Jurkat, Clone E6-1 (cell line): ENCODE measurements at regions not wholly inside any gene's neighbourhood (a gene's known extent, or its start where the extent isn't known, plus 50 kb on each side); places are given as distances from the start of the nearest gene placed in this dataset.
"Not testable (repeated sequence)": the region's sequence is repeated elsewhere in the genome, so short reads cannot be mapped to it uniquely, and the experiment has no call there.

Source experiments
- DNase-seq: peaks from one replicate; pipeline ENCODE4 v3.0.0-alpha.2; 2011; ENCODE audit warnings: low read depth, low spot score
- H3K4me3 ChIP-seq: 2 replicates; pipeline ENCODE4 v1.5.1; 2011; ENCODE audit warnings: mild to moderate bottlenecking, low read length, control low read depth, moderate library complexity

- H3K4me3 ChIP-seq, result not testable (repeated sequence)
- DNase-seq, result peak; percentile 75
Observed at GRCh38 chr21:10325546-10325945, 195.8 kb upstream of the TPTE start.

- not testable (repeated sequence) for DNase-seq, H3K4me3 ChIP-seq
Observed at GRCh38 chr21:10326146-10326545, 195.2 kb upstream of the TPTE start.

DNA sequence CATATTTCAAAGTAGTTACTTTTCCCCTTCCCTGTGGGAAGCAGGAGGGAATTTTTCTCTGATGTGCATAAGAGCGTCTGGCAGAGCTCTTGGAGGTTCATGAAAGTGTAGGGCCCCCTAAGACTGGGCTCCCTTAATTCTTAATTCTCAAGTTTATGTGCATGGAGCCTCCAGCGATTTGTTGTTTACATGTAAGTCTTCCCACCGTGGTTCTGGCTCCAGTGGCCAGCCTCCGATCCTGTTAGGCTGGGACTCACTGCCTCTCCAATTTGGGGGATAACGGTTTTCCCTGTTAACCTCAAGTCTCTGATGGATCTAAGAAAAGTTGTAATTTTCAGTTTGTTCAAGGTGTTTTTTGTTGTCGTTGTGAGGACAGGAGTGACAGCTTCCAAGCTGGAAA is 192.7 kb upstream of the TPTE start:
- H3K4me3 ChIP-seq, DNase-seq: not testable (repeated sequence)

GRCh38 chr21:10330641-10331119 is 190.7 kb upstream of the TPTE start:
- H3K4me3 ChIP-seq, DNase-seq: not testable (repeated sequence)

DNA sequence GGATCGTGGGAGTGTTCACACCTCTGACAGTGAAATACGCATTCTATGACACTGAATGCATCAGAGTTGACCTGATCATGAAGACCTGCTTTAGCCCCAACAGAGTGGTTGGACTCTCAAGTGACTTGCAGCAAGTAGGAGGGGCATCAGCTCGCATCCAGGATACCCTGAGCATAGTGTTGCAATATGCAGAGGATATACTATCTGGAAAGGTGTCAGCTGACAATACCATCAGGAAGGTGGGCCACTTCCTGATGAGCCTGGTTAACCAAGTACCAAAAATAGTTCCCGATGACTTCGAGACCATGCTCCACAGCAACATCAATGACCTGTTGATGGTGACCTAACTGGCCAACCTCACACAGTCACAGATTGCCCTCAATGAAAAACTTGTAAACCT is 190.2 kb upstream of the TPTE start:
- not testable (repeated sequence) for DNase-seq, H3K4me3 ChIP-seq

- H3K4me3 ChIP-seq, DNase-seq: not testable (repeated sequence)
Observed at GRCh38 chr21:10332935-10333334, 188.4 kb upstream of the TPTE start.

- DNase-seq, H3K4me3 ChIP-seq: not testable (repeated sequence)
Observed at GRCh38 chr21:10334391-10334790, 187.0 kb upstream of the TPTE start.

GRCh38 chr21:10342261-10342956 is 179.0 kb upstream of the TPTE start:
- H3K4me3 ChIP-seq, DNase-seq: not testable (repeated sequence)

DNA sequence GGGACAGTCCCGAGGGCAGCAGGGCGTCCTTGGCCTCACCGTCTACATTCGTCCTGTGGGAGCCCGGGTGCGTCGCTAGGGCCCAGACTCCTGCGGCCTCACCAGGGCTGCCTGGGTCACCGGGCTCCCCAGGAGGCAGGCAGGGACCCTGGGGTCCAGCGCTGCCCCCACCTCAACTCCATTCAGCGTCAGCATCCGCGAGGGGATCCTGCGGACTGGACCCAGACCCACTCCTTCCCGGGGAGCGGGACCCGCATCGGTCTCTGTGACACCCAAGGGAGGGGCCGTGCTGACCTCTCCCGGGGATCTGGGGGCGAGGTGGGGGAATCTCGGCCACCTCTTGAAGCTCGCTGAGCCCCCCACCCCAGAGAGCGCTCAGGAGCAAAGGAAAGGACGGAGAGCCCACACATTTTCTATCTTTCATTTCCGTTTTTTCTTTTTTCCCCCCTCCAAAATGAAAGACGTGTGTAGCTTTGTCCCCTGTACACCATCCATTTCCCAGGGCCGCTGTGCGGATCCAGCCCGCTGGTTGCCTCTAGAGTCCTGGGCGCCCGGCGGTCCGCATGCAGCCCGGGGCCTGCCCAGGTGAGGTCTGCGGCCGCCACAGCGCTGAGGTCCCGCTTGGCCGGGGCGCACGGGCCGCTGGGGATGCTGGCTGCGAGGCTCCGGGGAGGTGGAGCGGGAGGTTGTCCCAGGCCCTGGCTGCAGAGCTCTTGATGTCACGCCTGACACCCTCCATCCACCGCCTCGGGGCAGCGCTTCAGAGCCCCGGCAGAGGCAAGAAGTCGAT is 178.0 kb upstream of the TPTE start:
- not testable (repeated sequence) for H3K4me3 ChIP-seq, DNase-seq

DNA sequence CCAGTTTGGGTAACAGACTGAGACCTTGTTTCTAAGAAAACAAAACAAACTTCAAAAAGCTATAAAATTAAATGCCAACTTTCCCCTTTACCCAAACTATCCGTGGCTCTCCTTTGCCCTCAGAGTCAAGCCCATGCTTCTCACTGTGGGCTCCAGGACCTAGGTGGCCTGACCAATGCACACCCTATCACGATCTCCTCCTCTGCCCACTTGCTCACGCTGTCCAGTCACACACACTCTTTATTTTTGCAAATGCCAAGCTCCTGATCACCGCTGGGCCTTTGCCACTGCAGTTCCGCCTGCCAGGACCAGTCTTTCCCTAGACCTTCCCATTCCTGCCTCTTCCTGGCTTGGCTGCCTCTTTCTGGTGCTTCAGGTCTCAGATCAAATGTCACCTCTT is 177.1 kb upstream of the TPTE start:
- not testable (repeated sequence) for DNase-seq, H3K4me3 ChIP-seq

DNA sequence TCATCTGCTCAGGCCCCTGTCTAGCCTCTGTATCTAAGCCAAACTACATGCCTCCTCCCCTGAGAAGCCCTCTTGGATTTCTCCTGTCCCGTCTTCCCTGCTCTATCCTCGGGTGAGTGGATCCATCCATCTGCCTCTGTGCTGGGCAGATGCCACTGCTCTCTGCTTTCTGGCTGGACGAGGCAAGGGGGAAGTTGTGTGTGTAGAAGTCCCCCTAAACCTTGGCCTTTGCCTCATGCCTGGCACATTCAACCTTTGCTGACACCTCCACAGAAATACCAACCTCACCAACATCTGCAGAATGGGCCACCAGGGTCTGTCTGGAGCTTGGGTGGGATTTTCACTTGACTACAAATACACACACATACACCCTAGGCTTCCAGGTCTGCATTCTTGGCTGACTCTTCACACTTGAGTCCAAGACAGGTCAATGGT is 176.2 kb upstream of the TPTE start:
- not testable (repeated sequence) for H3K4me3 ChIP-seq, DNase-seq

DNA sequence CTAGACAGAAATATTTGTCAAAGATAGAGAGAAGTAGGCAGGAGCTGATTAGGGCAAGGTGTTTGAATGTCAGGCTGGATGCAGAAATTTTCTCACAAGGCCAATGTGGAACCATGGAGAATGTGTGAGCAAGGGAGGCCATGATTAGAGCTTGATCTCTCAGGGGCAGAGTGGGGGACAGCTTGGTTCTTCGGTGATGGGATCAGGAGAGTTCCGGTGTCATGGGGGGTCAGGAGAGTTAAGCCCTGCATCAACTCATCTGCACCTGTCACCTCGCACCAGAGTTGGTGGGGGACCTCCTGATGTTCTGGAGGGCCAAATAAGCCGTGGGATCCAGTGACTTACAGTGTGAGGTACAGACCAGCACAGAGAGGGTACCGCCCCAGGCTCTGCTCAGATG is 175.1 kb upstream of the TPTE start:
- not testable (repeated sequence) for H3K4me3 ChIP-seq, DNase-seq

- not testable (repeated sequence) for H3K4me3 ChIP-seq, DNase-seq
Observed at GRCh38 chr21:10346933-10347615, 174.3 kb upstream of the TPTE start.

GRCh38 chr21:10347675-10348074 is 173.7 kb upstream of the TPTE start:
- H3K4me3 ChIP-seq, DNase-seq: not testable (repeated sequence)

GRCh38 chr21:10348150-10348549 is 173.2 kb upstream of the TPTE start:
- not testable (repeated sequence) for DNase-seq, H3K4me3 ChIP-seq

DNA sequence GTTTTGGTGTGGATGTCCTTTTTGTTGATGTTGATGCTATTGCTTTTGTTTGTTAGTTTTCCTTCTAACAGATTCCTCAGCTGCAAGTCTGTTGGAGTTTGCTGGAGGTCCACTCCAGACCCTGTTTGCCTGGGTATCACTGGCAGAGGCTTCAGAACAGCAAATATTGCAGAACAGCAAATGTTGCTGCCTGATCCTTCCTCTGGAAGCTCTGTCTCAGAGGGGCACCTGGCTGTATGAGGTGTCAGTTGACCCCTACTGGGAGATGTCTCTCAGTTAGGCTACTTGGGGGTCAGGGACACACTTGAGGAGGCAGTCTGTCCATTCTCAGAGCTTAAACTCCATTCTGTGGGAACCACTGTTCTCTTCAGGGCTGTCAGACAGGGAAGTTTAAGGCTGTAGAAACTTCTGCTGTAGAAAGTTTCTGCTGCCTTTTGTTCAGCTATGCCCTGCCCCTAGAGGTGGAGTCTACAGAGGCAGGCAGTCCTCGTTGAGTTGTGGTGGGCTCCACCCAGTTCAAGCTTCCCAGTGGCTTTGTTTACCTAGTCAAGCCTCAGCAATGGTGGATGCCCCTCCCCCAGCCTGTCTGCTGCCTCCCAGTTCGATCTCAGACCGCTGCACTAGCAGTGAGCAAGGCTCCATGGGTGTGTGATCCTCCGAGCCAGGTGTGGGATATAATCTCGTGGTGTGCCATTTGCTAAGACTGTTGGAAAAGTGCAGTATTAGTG is 166.4 kb upstream of the TPTE start:
- not testable (repeated sequence) for DNase-seq, H3K4me3 ChIP-seq

DNA sequence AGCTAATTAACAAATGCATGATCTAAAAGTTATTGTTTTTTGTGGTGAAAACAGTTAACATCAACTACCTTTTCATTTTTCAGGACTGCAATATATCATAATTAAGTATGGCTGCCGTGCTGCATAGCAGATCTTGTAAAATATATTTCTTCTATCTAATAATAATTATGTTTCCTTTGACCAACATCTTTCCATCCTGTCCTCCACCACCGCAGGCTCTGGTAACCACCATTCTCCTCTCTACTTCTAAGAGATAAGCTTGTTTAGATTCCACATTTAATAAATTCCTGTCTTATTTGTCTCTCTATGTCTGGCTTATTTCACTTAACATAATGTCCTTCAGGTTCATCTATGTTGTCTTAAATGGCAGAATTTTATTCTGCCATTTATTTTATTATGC is 162.3 kb upstream of the TPTE start:
- not testable (repeated sequence) for DNase-seq, H3K4me3 ChIP-seq

DNA sequence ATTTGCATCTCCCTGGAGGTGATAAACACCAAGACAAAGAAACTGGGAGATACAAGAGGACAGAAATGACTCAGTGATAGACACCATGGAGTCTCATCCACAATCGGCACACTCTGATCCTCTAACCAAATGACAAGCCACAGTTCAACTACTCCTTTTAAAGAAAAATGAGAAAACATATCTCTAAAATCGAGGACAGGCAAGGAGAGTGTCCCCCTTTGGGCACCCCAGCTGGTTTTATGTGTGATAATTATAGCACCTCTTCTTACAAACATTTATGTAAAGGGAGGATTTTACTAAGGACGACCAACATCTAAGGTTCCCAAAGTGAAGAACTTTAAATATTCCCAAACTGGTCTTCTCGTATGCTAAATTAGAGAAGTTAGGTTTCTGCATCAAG is 161.5 kb upstream of the TPTE start:
- not testable (repeated sequence) for H3K4me3 ChIP-seq, DNase-seq

- H3K4me3 ChIP-seq, DNase-seq: not testable (repeated sequence)
Observed at GRCh38 chr21:10361214-10361736, 160.1 kb upstream of the TPTE start.
